ENCODE measurements at regions not wholly inside any gene's neighbourhood (a gene's known extent, or its start where the extent isn't known, plus 50 kb on each side); places are given as distances from the start of the nearest gene placed in this dataset.

DNA sequence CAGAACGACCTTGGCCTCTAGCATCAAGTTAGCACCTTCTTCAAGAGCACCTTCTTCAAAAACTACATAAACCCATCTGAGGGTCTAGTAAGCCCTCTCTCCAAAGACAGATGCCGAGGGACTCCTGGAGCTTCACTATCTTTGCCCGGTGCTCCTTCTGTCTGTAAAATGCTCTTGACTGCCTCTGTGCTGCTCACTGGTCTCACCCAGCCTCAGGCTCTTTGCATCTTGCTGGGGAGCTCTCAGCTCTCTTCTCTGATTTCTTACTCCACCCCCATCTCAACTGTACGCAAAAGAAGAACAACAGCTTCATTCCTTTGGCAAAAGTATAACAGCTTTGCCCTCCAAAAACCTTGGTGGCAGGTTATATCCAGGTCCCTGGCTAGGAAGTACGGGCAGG, 404.2 kb downstream of the KLF12 start:
- DNase-seq (ENCODE audit: low spot score in 2 of 2, unreplicated experiment in 2 of 2): no peak
- no peak overlapping the region for H3K4me3 Mint-ChIP-seq
- peaks cover 5% of the 10 kb centered on the region for H3K9me3 Mint-ChIP-seq
- no peaks in the 10 kb centered on the region for H3K36me3 Mint-ChIP-seq
- no peak overlapping the region for H3K27ac Mint-ChIP-seq
- H3K27me3 Mint-ChIP-seq (ENCODE audit: low read depth): no peaks in the 10 kb centered on the region
- TF ChIP-seq, protein P1, sequence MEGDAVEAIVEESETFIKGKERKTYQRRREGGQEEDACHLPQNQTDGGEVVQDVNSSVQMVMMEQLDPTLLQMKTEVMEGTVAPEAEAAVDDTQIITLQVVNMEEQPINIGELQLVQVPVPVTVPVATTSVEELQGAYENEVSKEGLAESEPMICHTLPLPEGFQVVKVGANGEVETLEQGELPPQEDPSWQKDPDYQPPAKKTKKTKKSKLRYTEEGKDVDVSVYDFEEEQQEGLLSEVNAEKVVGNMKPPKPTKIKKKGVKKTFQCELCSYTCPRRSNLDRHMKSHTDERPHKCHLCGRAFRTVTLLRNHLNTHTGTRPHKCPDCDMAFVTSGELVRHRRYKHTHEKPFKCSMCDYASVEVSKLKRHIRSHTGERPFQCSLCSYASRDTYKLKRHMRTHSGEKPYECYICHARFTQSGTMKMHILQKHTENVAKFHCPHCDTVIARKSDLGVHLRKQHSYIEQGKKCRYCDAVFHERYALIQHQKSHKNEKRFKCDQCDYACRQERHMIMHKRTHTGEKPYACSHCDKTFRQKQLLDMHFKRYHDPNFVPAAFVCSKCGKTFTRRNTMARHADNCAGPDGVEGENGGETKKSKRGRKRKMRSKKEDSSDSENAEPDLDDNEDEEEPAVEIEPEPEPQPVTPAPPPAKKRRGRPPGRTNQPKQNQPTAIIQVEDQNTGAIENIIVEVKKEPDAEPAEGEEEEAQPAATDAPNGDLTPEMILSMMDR (IDR thresholded peaks at IDR 0.05; ENCODE audit: unreplicated experiment): no peak
- no peaks in the 10 kb centered on the region for H3K4me1 Mint-ChIP-seq

DNA sequence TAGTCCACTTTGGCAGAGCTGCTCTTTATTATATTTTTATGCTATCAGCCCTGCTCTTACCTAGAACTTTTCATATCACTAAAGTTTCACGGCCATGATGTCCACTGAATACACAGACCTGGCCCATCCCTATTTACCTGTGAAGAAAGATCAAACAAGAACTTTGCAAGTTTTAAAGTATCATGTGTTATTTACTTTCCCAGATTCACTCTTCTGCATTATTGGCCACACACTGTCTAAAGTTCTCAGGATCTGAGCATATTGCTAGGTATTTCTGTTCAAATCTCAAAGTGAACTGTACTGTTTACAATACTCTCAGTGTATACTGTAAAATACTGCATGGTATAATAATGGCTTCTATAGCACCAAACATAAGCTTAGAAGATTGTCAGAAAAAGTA, 405.2 kb downstream of the KLF12 start:
- peaks cover under 1% of the 10 kb centered on the region for H3K36me3 Mint-ChIP-seq
- H3K9me3 Mint-ChIP-seq: peaks cover 5% of the 10 kb centered on the region
- no peak overlapping the region for H3K4me3 Mint-ChIP-seq
- H3K27ac Mint-ChIP-seq: no peak overlapping the region
- H3K4me1 Mint-ChIP-seq: no peaks in the 10 kb centered on the region
- H3K27me3 Mint-ChIP-seq (ENCODE audit: low read depth): no peaks in the 10 kb centered on the region
- no peak for DNase-seq (ENCODE audit: low spot score in 2 of 2, unreplicated experiment in 2 of 2)
- TF ChIP-seq, protein P1 (IDR thresholded peaks at IDR 0.05; ENCODE audit: unreplicated experiment): no peak

DNA sequence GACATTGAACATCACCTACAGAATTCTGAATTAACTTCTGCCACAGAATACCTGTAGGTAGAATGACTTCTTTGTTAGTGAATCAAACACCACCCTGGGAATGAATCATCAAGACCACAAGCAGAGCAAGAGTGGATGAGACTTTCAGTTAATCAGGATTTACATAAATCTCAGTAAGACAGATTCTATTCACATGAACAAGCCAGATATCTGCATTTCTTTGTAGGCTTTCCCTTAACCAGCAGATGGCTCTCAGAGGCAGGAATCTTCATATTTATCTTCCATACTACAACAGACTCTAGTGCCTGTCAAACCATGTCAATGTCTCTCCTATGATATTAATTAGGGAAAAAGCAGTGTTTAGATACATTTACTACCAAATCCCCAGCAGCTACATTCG, 412.1 kb downstream of the KLF12 start:
- Mint-ChIP-seq H3K4me3 (no peak overlapping the region), H3K36me3 (peaks cover 1% of the 10 kb centered on the region), H3K27me3 (ENCODE audit: low read depth) (no peaks in the 10 kb centered on the region), H3K9me3 (peaks cover 5% of the 10 kb centered on the region), H3K27ac (no peak overlapping the region), H3K4me1 (peaks cover 8% of the 10 kb centered on the region)
- TF ChIP-seq, protein P1 (IDR thresholded peaks at IDR 0.05; ENCODE audit: unreplicated experiment): no peak
- no peak for DNase-seq (ENCODE audit: low spot score in 2 of 2, unreplicated experiment in 2 of 2)

DNA sequence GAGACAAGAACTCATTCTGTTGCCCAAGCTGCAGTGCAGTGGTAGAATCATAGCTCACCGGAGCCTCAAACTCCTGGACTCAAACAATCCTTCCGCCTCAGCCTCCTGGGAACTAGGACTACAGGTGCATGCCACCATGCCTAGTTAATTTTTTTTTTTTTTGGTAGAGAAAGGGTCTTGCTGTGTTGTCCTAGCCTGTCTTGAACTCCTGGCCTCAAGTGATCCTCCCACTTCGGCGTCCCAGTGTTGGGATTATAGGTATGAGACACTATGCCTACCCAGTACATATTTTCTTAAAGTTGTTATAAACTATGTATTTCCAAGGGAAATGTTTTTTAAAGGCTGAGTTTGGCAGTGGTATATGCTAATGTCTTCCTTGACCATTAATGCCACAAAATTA, 412.6 kb downstream of the KLF12 start:
- TF ChIP-seq, protein P1 (IDR thresholded peaks at IDR 0.05; ENCODE audit: unreplicated experiment): no peak
- no peak overlapping the region for H3K4me3 Mint-ChIP-seq
- DNase-seq (ENCODE audit: low spot score in 2 of 2, unreplicated experiment in 2 of 2): no peak
- H3K27me3 Mint-ChIP-seq (ENCODE audit: low read depth): no peaks in the 10 kb centered on the region
- no peak overlapping the region for H3K27ac Mint-ChIP-seq
- H3K9me3 Mint-ChIP-seq: peaks cover 5% of the 10 kb centered on the region
- peaks cover 1% of the 10 kb centered on the region for H3K36me3 Mint-ChIP-seq
- peaks cover 8% of the 10 kb centered on the region for H3K4me1 Mint-ChIP-seq

DNA sequence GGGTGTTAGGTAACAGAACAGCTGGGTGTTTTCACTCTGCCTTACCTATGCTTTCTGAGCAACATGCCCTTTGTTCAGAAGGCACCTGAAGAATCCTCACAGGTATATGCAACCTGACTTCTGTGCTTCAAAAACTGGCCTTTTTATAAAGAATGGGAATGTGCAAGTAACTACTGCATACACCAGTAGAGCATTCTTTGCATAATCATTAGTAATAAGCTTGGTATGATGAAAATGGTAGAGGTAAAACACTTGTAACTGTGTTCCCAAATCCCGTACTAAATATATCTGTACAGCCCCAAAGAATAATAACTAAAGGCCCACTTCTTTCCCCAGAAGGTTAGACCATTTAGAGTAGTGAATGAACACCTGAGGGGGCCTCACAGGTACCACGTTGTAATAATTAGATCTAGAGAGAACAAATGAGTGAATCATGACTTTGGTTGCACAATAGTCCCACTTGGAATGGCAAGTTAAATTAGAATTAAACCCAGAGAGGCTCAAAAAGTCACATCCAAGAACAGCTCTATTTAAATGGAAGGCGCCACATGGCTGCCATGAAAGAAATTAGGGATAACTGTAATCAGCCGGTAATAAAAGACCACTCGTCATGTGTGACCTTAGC, 413.9 kb downstream of the KLF12 start:
- no peak overlapping the region for H3K27ac Mint-ChIP-seq
- no peak overlapping the region for H3K4me3 Mint-ChIP-seq
- H3K9me3 Mint-ChIP-seq: no peaks in the 10 kb centered on the region
- H3K36me3 Mint-ChIP-seq: peaks cover 1% of the 10 kb centered on the region
- H3K4me1 Mint-ChIP-seq: peaks cover 10% of the 10 kb centered on the region
- no peaks in the 10 kb centered on the region for H3K27me3 Mint-ChIP-seq (ENCODE audit: low read depth)
- DNase-seq (ENCODE audit: low spot score in 2 of 2, unreplicated experiment in 2 of 2): no peak
- TF ChIP-seq, protein P1 (IDR thresholded peaks at IDR 0.05; ENCODE audit: unreplicated experiment): no peak

DNA sequence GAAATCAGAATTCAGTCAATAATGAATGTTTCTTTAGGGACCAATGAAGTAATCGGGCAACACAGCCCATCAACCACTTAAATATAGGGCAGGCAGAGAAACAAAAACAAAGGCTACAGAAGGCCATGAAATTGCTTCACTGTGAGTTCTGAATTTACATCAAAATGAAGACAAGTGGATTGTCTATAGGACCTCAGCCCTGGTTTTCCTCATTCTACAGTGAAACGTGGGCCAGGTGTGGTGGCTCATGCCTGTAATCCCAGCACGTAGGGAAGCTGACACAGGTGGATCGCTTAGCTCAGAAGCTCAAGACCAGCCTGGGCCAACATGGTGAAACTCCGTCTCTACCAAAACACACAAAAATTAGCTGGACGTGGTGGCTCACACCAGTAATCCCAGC, 416.0 kb downstream of the KLF12 start:
- H3K4me1 Mint-ChIP-seq: peaks cover 10% of the 10 kb centered on the region
- no peak for DNase-seq (ENCODE audit: low spot score in 2 of 2, unreplicated experiment in 2 of 2)
- no peaks in the 10 kb centered on the region for H3K27me3 Mint-ChIP-seq (ENCODE audit: low read depth)
- no peak overlapping the region for H3K4me3 Mint-ChIP-seq
- no peaks in the 10 kb centered on the region for H3K9me3 Mint-ChIP-seq
- no peak overlapping the region for H3K27ac Mint-ChIP-seq
- peaks cover 10% of the 10 kb centered on the region for H3K36me3 Mint-ChIP-seq
- TF ChIP-seq, protein P1 (IDR thresholded peaks at IDR 0.05; ENCODE audit: unreplicated experiment): no peak

Data from mesothelial cell of epicardium (in vitro differentiated cells).